CD4-positive, alpha-beta T cell treated with Interleukin-6 at 100 ng/mL for 8 hours (primary cell): ENCODE measurements at regions not wholly inside any gene's neighbourhood (a gene's known extent, or its start where the extent isn't known, plus 50 kb on each side); places are given as distances from the start of the nearest gene placed in this dataset.
"Not testable (repeated sequence)": the region's sequence is repeated elsewhere in the genome, so short reads cannot be mapped to it uniquely, and the experiment has no call there.

Experiments used
- DNase-seq: peaks from one replicate; pipeline ENCODE4 v3.0.0-alpha.2; 2020; ENCODE audit warnings: mixed read lengths, low spot score

DNA sequence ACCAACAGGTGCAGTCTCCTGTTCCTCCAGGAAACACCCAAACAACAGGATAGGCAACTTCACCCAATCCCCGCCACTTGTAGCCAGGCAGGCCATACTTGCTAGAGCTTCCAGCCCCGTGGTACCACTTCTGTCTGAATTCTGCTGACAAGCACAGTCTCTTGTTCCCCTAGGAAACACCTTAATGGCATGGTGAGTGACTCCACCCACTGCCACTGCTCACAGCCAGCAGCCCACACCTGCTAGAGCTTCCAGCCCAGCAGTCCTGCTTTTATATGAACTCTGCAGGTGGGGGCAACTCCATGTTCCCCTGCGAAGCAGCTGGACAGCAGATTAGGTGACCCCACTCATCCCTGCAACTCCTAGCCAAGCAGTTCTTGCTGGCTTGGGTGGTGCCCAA, 52.6 kb upstream of the COBL start:
- not testable (repeated sequence) for DNase-seq

DNA sequence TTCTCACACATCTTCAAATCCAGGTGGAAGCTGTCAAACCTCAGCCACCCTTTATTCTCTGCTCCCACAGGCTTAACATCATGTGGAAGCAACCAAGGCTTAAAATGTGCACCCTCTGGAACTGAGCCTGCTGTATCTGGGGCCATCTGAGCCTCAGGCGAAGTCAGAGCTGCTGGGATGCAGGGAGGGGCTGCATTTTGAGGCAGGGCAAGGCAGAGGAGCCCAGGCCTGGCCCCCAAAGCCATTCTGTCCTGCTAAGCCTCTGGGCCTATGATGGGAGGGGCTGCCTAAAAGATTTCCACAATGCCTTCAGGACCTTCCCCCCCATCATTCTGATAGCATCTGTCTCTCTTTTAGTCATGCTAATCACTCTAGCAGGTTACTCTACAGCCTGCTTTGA, 51.7 kb upstream of the COBL start:
- no peak for DNase-seq

GRCh38 chr7:51367614-51367968, 51.0 kb upstream of the COBL start:
- DNase-seq: no peak

GRCh38 chr7:51366930-51367613, 50.5 kb upstream of the COBL start:
- no peak for DNase-seq
